ENCODE measurements at regions not wholly inside any gene's neighbourhood (a gene's known extent, or its start where the extent isn't known, plus 50 kb on each side); places are given as distances from the start of the nearest gene placed in this dataset.

DNA sequence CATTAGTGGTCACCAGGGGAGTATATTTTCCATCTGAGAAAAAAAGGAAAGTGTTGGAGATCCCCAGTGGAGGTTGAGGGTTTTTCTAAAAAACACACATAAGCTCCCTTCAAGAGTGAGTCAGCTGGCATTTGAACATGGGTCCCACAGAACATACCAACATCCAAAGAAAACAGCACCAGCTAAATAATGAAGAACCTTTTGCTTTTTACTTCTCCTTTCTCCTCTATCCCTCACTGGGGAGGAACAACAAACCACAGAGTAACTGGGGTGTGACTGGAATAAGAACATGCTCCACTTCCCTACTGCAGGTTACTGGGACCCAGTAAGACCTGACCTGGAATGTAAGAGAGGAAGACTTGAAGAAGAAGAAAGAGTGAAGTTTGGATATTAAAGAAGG lies 56.5 kb upstream of the RAPH1 start:
- no peaks in the 10 kb centered on the region for H3K9me3 Mint-ChIP-seq
- H3K36me3 Mint-ChIP-seq = no peaks in the 10 kb centered on the region
- TF ChIP-seq, protein P1, sequence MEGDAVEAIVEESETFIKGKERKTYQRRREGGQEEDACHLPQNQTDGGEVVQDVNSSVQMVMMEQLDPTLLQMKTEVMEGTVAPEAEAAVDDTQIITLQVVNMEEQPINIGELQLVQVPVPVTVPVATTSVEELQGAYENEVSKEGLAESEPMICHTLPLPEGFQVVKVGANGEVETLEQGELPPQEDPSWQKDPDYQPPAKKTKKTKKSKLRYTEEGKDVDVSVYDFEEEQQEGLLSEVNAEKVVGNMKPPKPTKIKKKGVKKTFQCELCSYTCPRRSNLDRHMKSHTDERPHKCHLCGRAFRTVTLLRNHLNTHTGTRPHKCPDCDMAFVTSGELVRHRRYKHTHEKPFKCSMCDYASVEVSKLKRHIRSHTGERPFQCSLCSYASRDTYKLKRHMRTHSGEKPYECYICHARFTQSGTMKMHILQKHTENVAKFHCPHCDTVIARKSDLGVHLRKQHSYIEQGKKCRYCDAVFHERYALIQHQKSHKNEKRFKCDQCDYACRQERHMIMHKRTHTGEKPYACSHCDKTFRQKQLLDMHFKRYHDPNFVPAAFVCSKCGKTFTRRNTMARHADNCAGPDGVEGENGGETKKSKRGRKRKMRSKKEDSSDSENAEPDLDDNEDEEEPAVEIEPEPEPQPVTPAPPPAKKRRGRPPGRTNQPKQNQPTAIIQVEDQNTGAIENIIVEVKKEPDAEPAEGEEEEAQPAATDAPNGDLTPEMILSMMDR (IDR thresholded peaks at IDR 0.05) = no peak
- H3K27me3 Mint-ChIP-seq (ENCODE audit: low read depth in 2 of 2) = peaks cover 0 to 8% of the 10 kb centered on the region in 2 donors
- H3K4me3 ChIP-seq (ENCODE audit: low read length) = no peak overlapping the region
- DNase-seq (no peak), ATAC-seq (no peak)
- H3K4me3 Mint-ChIP-seq = no peak overlapping the region
- H3K27ac ChIP-seq (ENCODE audit: low read length) = no peak overlapping the region
- H3K9me3 ChIP-seq (ENCODE audit: control insufficient read depth, insufficient read depth, low read length) = no peaks in the 10 kb centered on the region
- no peaks in the 10 kb centered on the region for H3K4me1 Mint-ChIP-seq
- no peaks in the 10 kb centered on the region for H3K4me1 ChIP-seq (ENCODE audit: control insufficient read depth, insufficient read depth, low read length)
- no peaks in the 10 kb centered on the region for H3K27me3 ChIP-seq (ENCODE audit: control insufficient read depth, insufficient read depth, low read length)
- no peaks in the 10 kb centered on the region for H3K36me3 ChIP-seq (ENCODE audit: control insufficient read depth, insufficient read depth, low read length)
- no peak overlapping the region for H3K27ac Mint-ChIP-seq
- intact Hi-C loops (cut with micrococcal nuclease) = no loop called here

DNA sequence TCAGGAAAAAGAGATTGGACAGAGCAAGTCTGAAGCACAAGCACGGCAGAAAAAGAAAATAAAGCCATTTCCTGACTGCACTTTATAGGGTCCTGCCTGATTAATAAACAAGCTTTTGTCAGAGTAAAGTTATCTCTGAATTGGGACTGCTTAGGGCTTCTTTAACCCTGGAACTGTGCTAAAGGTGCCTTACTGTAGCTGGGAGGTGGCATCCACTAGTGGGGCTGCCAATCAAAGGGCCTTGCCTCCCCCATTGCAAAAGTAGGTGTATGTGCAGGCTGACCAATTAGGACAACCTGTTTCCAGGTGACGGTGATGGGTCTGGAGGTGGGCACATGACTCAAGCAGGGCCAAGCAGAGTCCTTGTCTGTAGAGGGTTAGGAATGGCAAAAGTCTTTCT lies 57.4 kb upstream of the RAPH1 start:
- DNase-seq = no peak
- intact Hi-C loops (cut with micrococcal nuclease) = no loop called here
- H3K36me3 ChIP-seq (ENCODE audit: control insufficient read depth, insufficient read depth, low read length) = no peaks in the 10 kb centered on the region
- no peak overlapping the region for H3K27ac ChIP-seq (ENCODE audit: low read length)
- Mint-ChIP-seq H3K27me3 (ENCODE audit: low read depth in 2 of 2) (peaks cover 7 to 11% of the 10 kb centered on the region in 2 donors), H3K4me3 (no peak overlapping the region), H3K4me1 (no peaks in the 10 kb centered on the region), H3K9me3 (no peaks in the 10 kb centered on the region), H3K36me3 (no peaks in the 10 kb centered on the region), H3K27ac (no peak overlapping the region)
- no peaks in the 10 kb centered on the region for H3K4me1 ChIP-seq (ENCODE audit: control insufficient read depth, insufficient read depth, low read length)
- WGBS (ENCODE audit: insufficient coverage) = 88% methylated on average over 2 of the region's 2 CpGs
- H3K9me3 ChIP-seq (ENCODE audit: control insufficient read depth, insufficient read depth, low read length) = no peaks in the 10 kb centered on the region
- TF ChIP-seq, protein P1 (IDR thresholded peaks at IDR 0.05) = no peak
- ATAC-seq = no peak
- no peak overlapping the region for H3K4me3 ChIP-seq (ENCODE audit: low read length)
- H3K27me3 ChIP-seq (ENCODE audit: control insufficient read depth, insufficient read depth, low read length) = no peaks in the 10 kb centered on the region

DNA sequence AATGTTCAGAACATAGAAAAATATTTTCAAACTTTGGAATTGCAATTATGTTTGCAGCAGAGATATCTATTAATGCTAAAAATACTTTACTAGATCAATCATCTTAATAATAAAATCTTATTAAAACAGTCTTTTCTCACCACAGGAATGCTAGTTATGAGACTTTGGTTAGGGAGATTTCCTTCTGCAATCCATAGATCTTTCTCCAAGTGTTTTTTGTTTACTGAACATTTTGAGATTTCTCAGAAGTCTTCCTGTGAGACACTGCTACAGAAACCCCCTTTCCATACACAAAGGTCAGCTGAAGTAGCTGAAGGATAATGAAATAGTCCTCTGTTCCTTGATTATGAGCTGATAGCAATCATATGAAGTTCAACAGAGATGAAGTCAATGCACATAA lies 59.4 kb upstream of the RAPH1 start:
- H3K4me1 Mint-ChIP-seq = peaks cover 6 to 8% of the 10 kb centered on the region in 2 donors
- no peaks in the 10 kb centered on the region for H3K36me3 Mint-ChIP-seq
- H3K27me3 ChIP-seq (ENCODE audit: control insufficient read depth, insufficient read depth, low read length) = no peaks in the 10 kb centered on the region
- H3K4me3 ChIP-seq (ENCODE audit: low read length) = no peak overlapping the region
- TF ChIP-seq, protein P1 (IDR thresholded peaks at IDR 0.05) = no peak
- no peak for DNase-seq
- H3K4me3 Mint-ChIP-seq = no peak overlapping the region
- no peak overlapping the region for H3K27ac Mint-ChIP-seq
- intact Hi-C loops (cut with micrococcal nuclease) = no loop called here
- peaks cover 11% of the 10 kb centered on the region for H3K4me1 ChIP-seq (ENCODE audit: control insufficient read depth, insufficient read depth, low read length)
- no peak overlapping the region for H3K27ac ChIP-seq (ENCODE audit: low read length)
- no peaks in the 10 kb centered on the region for H3K9me3 Mint-ChIP-seq
- no peaks in the 10 kb centered on the region for H3K9me3 ChIP-seq (ENCODE audit: control insufficient read depth, insufficient read depth, low read length)
- no peaks in the 10 kb centered on the region for H3K36me3 ChIP-seq (ENCODE audit: control insufficient read depth, insufficient read depth, low read length)
- H3K27me3 Mint-ChIP-seq (ENCODE audit: low read depth in 2 of 2) = peaks cover 18% of the 10 kb centered on the region in 2 donors
- no peak for ATAC-seq

DNA sequence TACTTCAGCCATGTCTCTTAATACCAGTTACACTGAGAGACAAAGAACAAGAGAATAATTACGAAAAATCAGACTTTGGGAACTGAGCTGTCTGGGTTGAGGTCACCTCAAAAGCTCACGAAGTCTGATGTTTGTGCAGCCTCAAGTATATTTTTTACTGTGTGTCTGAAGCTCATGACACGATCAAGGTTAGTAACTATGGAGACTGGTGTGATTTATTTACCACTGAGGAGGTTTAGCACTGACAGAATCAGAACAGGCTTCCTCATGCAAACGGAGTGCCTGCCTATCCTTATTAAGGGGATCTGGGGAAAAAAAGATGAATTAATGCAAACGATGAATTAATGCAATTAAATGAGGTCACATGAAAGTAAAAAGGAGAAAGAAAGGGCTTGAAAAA lies 61.1 kb upstream of the RAPH1 start:
- peaks cover 23 to 24% of the 10 kb centered on the region in 2 donors for H3K27me3 Mint-ChIP-seq (ENCODE audit: low read depth in 2 of 2)
- no peak for ATAC-seq
- H3K27ac Mint-ChIP-seq = no peak overlapping the region
- peaks cover 6 to 8% of the 10 kb centered on the region in 2 donors for H3K4me1 Mint-ChIP-seq
- Histone ChIP-seq H3K36me3 (ENCODE audit: control insufficient read depth, insufficient read depth, low read length) (no peaks in the 10 kb centered on the region), H3K4me1 (ENCODE audit: control insufficient read depth, insufficient read depth, low read length) (peaks cover 11% of the 10 kb centered on the region), H3K4me3 (ENCODE audit: low read length) (no peak overlapping the region), H3K27me3 (ENCODE audit: control insufficient read depth, insufficient read depth, low read length) (no peaks in the 10 kb centered on the region), H3K27ac (ENCODE audit: low read length) (no peak overlapping the region), H3K9me3 (ENCODE audit: control insufficient read depth, insufficient read depth, low read length) (no peaks in the 10 kb centered on the region)
- H3K36me3 Mint-ChIP-seq = no peaks in the 10 kb centered on the region
- no peaks in the 10 kb centered on the region for H3K9me3 Mint-ChIP-seq
- no peak for DNase-seq
- no peak overlapping the region for H3K4me3 Mint-ChIP-seq
- intact Hi-C loops (cut with micrococcal nuclease) = no loop called here
- TF ChIP-seq, protein P1 (IDR thresholded peaks at IDR 0.05) = no peak
- WGBS (ENCODE audit: insufficient coverage) = 78% methylated on average over 5 of the region's 5 CpGs

Measured in natural killer cell (primary cell).